IMR-90 (cell line): ENCODE measurements at regions not wholly inside any gene's neighbourhood (a gene's known extent, or its start where the extent isn't known, plus 50 kb on each side); places are given as distances from the start of the nearest gene placed in this dataset.
A peak's percentile ranks its signal among the peaks of the same experiment; 100 is the strongest.

Experiments
- ATAC-seq: fragments of 200-7000 bp; cut with Tn5 transposase; 2 replicates; pipeline ENCODE4 v1.9.1; 2020; ENCODE audit warnings: low read depth, mild to moderate bottlenecking, moderate library complexity
- BruUV-seq: library from RNA; stranded (reverse); fragments of 400-500 nt; replicated peaks from 2 replicates; lab custom pipeline; 2021; lab: Mats Ljungman, UMichigan
- CTCF ChIA-PET: fragments of 300-600 bp; formaldehyde crosslinking; extraction: SDS; loops from one replicate; lab custom pipeline; 2021; ENCODE audit warnings: antibody characterized with exemption; lab: Yijun Ruan, JAX
- POLR2A ChIA-PET: fragments of 300-600 bp; sonication (Branson Sonifier 250); formaldehyde crosslinking; loops from one replicate; lab custom pipeline; 2022; ENCODE audit warnings: antibody characterized with exemption; ENCODE audit not compliant: unreplicated experiment; lab: Charles Lee
- DNase-seq: peaks from one replicate; pipeline ENCODE4 v3.0.0; 2013
- H2AFZ ChIP-seq: replicated peaks from 2 replicates; pipeline ENCODE3; 2013; ENCODE audit warnings: low read length, mild to moderate bottlenecking; ENCODE audit not compliant: poor library complexity
- H2AK5ac ChIP-seq: 2 replicates; pipeline ENCODE4 v1.6.1; 2013; ENCODE audit warnings: low read depth, low read length, inconsistent platforms
- H2AK9ac ChIP-seq: replicated peaks from 2 replicates; pipeline ENCODE3; 2013; ENCODE audit warnings: mild to moderate bottlenecking, low read depth, low read length, moderate library complexity; ENCODE audit not compliant: poor library complexity
- H2BK120ac ChIP-seq: 2 replicates; pipeline ENCODE4 v1.6.1; 2013; ENCODE audit warnings: low read depth, low read length, inconsistent platforms
- H2BK15ac ChIP-seq: 3 replicates; pipeline ENCODE4 v1.6.1; 2013; ENCODE audit warnings: low read depth, low read length, inconsistent platforms
- H2BK20ac ChIP-seq: 2 replicates; pipeline ENCODE4 v1.6.1; 2013; ENCODE audit warnings: low read depth, mild to moderate bottlenecking, inconsistent platforms, low read length, moderate library complexity
- H2BK5ac ChIP-seq: 2 replicates; pipeline ENCODE4 v1.6.1; 2013; ENCODE audit warnings: mild to moderate bottlenecking, low read depth, low read length, inconsistent platforms; ENCODE audit not compliant: poor library complexity, severe bottlenecking
- H3K14ac ChIP-seq: replicated peaks from 2 replicates; pipeline ENCODE4 v1.6.1; 2013; ENCODE audit warnings: low read depth, low read length, inconsistent platforms
- H3K18ac ChIP-seq: 2 replicates; pipeline ENCODE4 v1.6.1; 2013; ENCODE audit warnings: low read depth, low read length, control low read depth
- H3K23ac ChIP-seq: 2 replicates; pipeline ENCODE4 v1.6.1; 2013; ENCODE audit warnings: low read depth, low read length, inconsistent platforms
- H3K27ac ChIP-seq: 2 replicates; pipeline ENCODE4 v1.5.1; 2013; ENCODE audit warnings: mild to moderate bottlenecking, control low read depth, low read length; ENCODE audit not compliant: insufficient read depth
- H3K27me3 ChIP-seq: 2 replicates; pipeline ENCODE4 v1.6.1; 2013; ENCODE audit warnings: low read length; ENCODE audit not compliant: control insufficient read depth, insufficient read depth
- H3K36me3 ChIP-seq: 2 replicates; pipeline ENCODE4 v1.6.1; 2013; ENCODE audit warnings: low read length, mixed read lengths; ENCODE audit not compliant: control insufficient read depth, insufficient read depth
- H3K4ac ChIP-seq: 2 replicates; pipeline ENCODE4 v1.6.1; 2013; ENCODE audit warnings: low read depth, low read length, inconsistent platforms
- H3K4me1 ChIP-seq: 2 replicates; pipeline ENCODE4 v1.6.1; 2013; ENCODE audit warnings: low read length, mixed read lengths; ENCODE audit not compliant: control insufficient read depth, insufficient read depth
- H3K4me2 ChIP-seq: 2 replicates; pipeline ENCODE4 v1.6.1; 2013; ENCODE audit warnings: low read depth, mild to moderate bottlenecking, control low read depth, low read length, moderate library complexity
- H3K4me3 ChIP-seq: 2 replicates; pipeline ENCODE4 v1.5.1; 2013; ENCODE audit warnings: low read depth, mild to moderate bottlenecking, control low read depth, low read length, moderate library complexity; ENCODE audit not compliant: insufficient read depth
- H3K56ac ChIP-seq: 2 replicates; pipeline ENCODE4 v1.6.1; 2013; ENCODE audit warnings: low read length, inconsistent platforms; ENCODE audit not compliant: insufficient read depth; ENCODE audit errors: extremely low read depth
- H3K79me1 ChIP-seq, 2 experiments: 2 replicates each; pipeline ENCODE4 v1.6.1; 2013; ENCODE audit warnings: low read length in 2 of 2, inconsistent platforms in 1 of 2, low read depth in 1 of 2
- H3K9ac ChIP-seq: 2 replicates; pipeline ENCODE4 v1.6.1; 2013; ENCODE audit warnings: low read depth, low read length, control low read depth
- H3K9me1 ChIP-seq: 2 replicates; pipeline ENCODE4 v1.6.1; 2013; ENCODE audit warnings: low read length, inconsistent platforms; ENCODE audit not compliant: insufficient read depth
- H3K9me3 ChIP-seq: 2 replicates; pipeline ENCODE4 v1.6.1; 2013; ENCODE audit warnings: low read length; ENCODE audit not compliant: control insufficient read depth, insufficient read depth
- H4K20me1 ChIP-seq: 2 replicates; pipeline ENCODE4 v1.6.1; 2013; ENCODE audit warnings: low read length, inconsistent platforms; ENCODE audit not compliant: insufficient read depth
- H4K5ac ChIP-seq: 2 replicates; pipeline ENCODE4 v1.6.1; 2013; ENCODE audit warnings: mild to moderate bottlenecking, low read depth, low read length, control low read depth
- H4K8ac ChIP-seq, 2 experiments: 2 replicates each; pipeline ENCODE4 v1.6.1; 2013; ENCODE audit warnings: low read depth in 2 of 2, low read length in 2 of 2, control low read depth in 1 of 2, inconsistent platforms in 1 of 2
- H4K91ac ChIP-seq: 2 replicates; pipeline ENCODE4 v1.6.1; 2013; ENCODE audit warnings: low read depth, low read length, inconsistent platforms; ENCODE audit not compliant: insufficient read depth
- BHLHE40 ChIP-seq: fragments of 150-350 bp; IDR thresholded peaks from 2 replicates; pipeline ENCODE4 v1.6.1; 2016; ENCODE audit warnings: mild to moderate bottlenecking, low read depth, low read length
- CEBPB ChIP-seq: IDR thresholded peaks from 2 replicates; pipeline ENCODE4 v1.6.1; 2012; ENCODE audit warnings: low read depth, low read length, improper control_type of control experiment
- CHD1 ChIP-seq: IDR thresholded peaks from 2 replicates; pipeline ENCODE4 v1.6.1; 2012; ENCODE audit warnings: low read depth, low read length, improper control_type of control experiment
- CTCF ChIP-seq: conservative IDR thresholded peaks from 2 replicates; pipeline ENCODE4 v1.5.1; 2012; ENCODE audit warnings: mild to moderate bottlenecking, low read depth, low read length, improper control_type of control experiment
- ELK1 ChIP-seq: fragments of 150-350 bp; IDR thresholded peaks from 2 replicates; pipeline ENCODE4 v1.6.1; 2016; ENCODE audit warnings: low read depth, mild to moderate bottlenecking, low read length, moderate library complexity, borderline replicate concordance
- FOS ChIP-seq: fragments of 150-350 bp; IDR thresholded peaks from 2 replicates; pipeline ENCODE4 v1.6.1; 2016; ENCODE audit warnings: low read depth, low read length
- MAFK ChIP-seq: IDR thresholded peaks from 2 replicates; pipeline ENCODE4 v1.6.1; 2012; ENCODE audit warnings: low read depth, low read length, improper control_type of control experiment
- MAZ ChIP-seq: IDR thresholded peaks from 2 replicates; pipeline ENCODE4 v1.6.1; 2012; ENCODE audit warnings: low read depth, mild to moderate bottlenecking, low read length, improper control_type of control experiment, moderate library complexity, borderline replicate concordance
- MXI1 ChIP-seq: IDR thresholded peaks from 2 replicates; pipeline ENCODE4 v1.6.1; 2012; ENCODE audit warnings: low read depth, mild to moderate bottlenecking, low read length, moderate library complexity, borderline replicate concordance
- NFE2L2 ChIP-seq: fragments of 150-350 bp; IDR thresholded peaks from 2 replicates; pipeline ENCODE4 v1.6.1; 2016; ENCODE audit warnings: low read depth, mild to moderate bottlenecking, low read length
- POLR2A ChIP-seq: IDR thresholded peaks from 2 replicates; pipeline ENCODE4 v1.6.1; 2012; ENCODE audit warnings: mild to moderate bottlenecking, low read depth, low read length
- RAD21 ChIP-seq: IDR thresholded peaks from 2 replicates; pipeline ENCODE4 v1.6.1; 2012; ENCODE audit warnings: low read length, improper control_type of control experiment
- RCOR1 ChIP-seq: IDR thresholded peaks from 2 replicates; pipeline ENCODE4 v1.6.1; 2012; ENCODE audit warnings: mild to moderate bottlenecking, low read length, improper control_type of control experiment; ENCODE audit not compliant: insufficient replicate concordance
- RFX5 ChIP-seq: IDR thresholded peaks from 2 replicates; pipeline ENCODE4 v1.8.0; 2012; ENCODE audit warnings: low read depth, mild to moderate bottlenecking, low read length, moderate library complexity
- SMC3 ChIP-seq: fragments of 150-350 bp; IDR thresholded peaks from 2 replicates; pipeline ENCODE4 v1.6.1; 2016; ENCODE audit warnings: low read depth, mild to moderate bottlenecking, antibody characterized with exemption, low read length, moderate library complexity
- WGBS, 2 experiments: methylation state at CpG; one replicate each; pipeline versions ENCODE4 v1.1.5 to v1.1.7; 2013; ENCODE audit warnings: missing lambda C conversion rate in 2 of 2; ENCODE audit not compliant: insufficient read length in 1 of 2; ENCODE audit errors: extremely low coverage in 2 of 2; 5-methylcytosine and 5-hydroxymethylcytosine counted together
- dilution Hi-C: fragments of 300-500 bp; cut with HindIII; formaldehyde crosslinking; loops from one replicate; pipeline ENCODE4 v1.14.3; 2018; ENCODE audit warnings: low sequenced_read_pairs; ENCODE audit not compliant: unreplicated experiment
- in situ Hi-C: fragments of 300-500 bp; cut with MboI; formaldehyde crosslinking; loops from 3 replicates; pipeline ENCODE4 v1.14.3; 2019; ENCODE audit warnings: low sequenced_read_pairs, inconsistent platforms, mixed read lengths
- intact Hi-C: fragments of 100-400 bp; cut with micrococcal nuclease; formaldehyde crosslinking; loops from 2 replicates; pipeline ENCODE4 v1.10.0; 2022
- TF ChIP-seq, protein P1 (sequence below): fragments of 150-350 bp; IDR thresholded peaks from 2 replicates; pipeline ENCODE4 v1.6.1; 2017; ENCODE audit warnings: mild to moderate bottlenecking, antibody characterized with exemption, low read length, low read depth

DNA sequence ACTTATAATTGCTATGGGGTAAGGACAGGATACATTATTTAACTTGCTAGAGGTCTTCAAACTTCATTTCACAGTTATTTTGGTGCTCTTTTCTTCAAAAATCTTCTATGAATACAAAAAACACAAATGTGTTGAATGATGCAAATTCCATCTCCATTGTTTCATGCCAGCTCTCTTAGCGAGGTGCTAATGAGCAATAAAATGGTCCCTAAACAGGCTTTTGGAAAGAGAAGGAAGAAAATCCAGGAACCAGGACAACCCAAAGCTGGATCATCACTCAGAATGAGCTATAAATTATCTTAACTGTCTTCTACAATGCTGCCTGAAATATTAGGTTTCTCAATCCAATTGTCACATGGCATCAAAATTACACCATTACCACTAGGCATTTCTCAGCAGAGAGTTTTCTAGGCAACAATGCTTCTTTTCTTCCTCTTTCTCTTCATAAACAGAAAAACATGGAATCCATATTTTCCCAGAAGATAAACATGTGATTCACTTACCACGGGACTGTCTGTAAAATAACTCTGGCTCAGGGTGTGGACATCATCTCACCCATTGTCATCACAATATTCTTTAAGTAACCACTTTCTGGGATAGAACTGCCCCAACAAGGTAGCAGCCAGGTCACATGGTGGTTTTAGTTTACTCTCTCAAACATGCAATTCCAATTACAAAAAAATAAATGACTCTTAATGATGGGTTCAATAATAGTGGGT is 249.4 kb downstream of the NPR3 start:
- dilution Hi-C loops = no loop called here
- no peak overlapping the region for H3K56ac ChIP-seq
- H3K79me1 ChIP-seq = no peaks in the 10 kb centered on the region

More for the DNA sequence above, 249.4 kb downstream of the NPR3 start:
- no peaks in the 10 kb centered on the region for H4K20me1 ChIP-seq
- no peak overlapping the region for H2BK120ac ChIP-seq
- no peak overlapping the region for H3K4ac ChIP-seq
- no peak overlapping the region for H2BK20ac ChIP-seq
- WGBS, 2 experiments = no CpG with 5 or more reads among the region's 2 CpGs
- no TSS peak for BruUV-seq
- TF ChIP-seq RCOR1 (no peak), NFE2L2 (no peak), MXI1 (no peak), BHLHE40 (no peak), CHD1 (no peak), RAD21 (no peak), ELK1 (no peak), POLR2A (no peak), MAFK (no peak), SMC3 (no peak), CTCF (no peak), RFX5 (no peak), MAZ (no peak), FOS (no peak), CEBPB (no peak)
- TF ChIP-seq, protein P1, sequence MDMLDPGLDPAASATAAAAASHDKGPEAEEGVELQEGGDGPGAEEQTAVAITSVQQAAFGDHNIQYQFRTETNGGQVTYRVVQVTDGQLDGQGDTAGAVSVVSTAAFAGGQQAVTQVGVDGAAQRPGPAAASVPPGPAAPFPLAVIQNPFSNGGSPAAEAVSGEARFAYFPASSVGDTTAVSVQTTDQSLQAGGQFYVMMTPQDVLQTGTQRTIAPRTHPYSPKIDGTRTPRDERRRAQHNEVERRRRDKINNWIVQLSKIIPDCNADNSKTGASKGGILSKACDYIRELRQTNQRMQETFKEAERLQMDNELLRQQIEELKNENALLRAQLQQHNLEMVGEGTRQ = no peak
- ChIA-PET CTCF (interaction anchor here (0.6 kb wide), 1 partner anchor 304 kb away, joined by 3 read pairs; no protein-coding TSS in a partner anchor), POLR2A (no interaction called here)
- H2BK5ac ChIP-seq = no peak overlapping the region
- H3K9me3 ChIP-seq = no peaks in the 10 kb centered on the region
- peaks cover 1% of the 10 kb centered on the region; the same call in 1 of the 2 replicates for H3K4me1 ChIP-seq
- peak; percentile 24 for DNase-seq
- H3K27me3 ChIP-seq = no peaks in the 10 kb centered on the region
- no peak overlapping the region for H3K4me3 ChIP-seq
- H2AK9ac ChIP-seq = no peak overlapping the region
- no peak overlapping the region for H4K5ac ChIP-seq
- in situ Hi-C loops = no loop called here
- ATAC-seq = no peak
- no peak overlapping the region for H3K18ac ChIP-seq
- no peak overlapping the region for H2AFZ ChIP-seq
- H2AK5ac ChIP-seq = no peak overlapping the region
- H3K36me3 ChIP-seq = no peaks in the 10 kb centered on the region
- H3K23ac ChIP-seq = no peak overlapping the region
- H3K4me2 ChIP-seq = no peak overlapping the region
- no peak overlapping the region for H3K14ac ChIP-seq
- no peak overlapping the region for H4K8ac ChIP-seq
- intact Hi-C loops = no loop called here
- H4K91ac ChIP-seq = no peak overlapping the region
- no peaks in the 10 kb centered on the region for H3K9me1 ChIP-seq
- H3K9ac ChIP-seq = no peak overlapping the region
- no peak overlapping the region for H2BK15ac ChIP-seq
- H3K27ac ChIP-seq = no peak overlapping the region
